Gastroesophageal sphincter (tissue), 4 donors: ENCODE measurements at regions not wholly inside any gene's neighbourhood (a gene's known extent, or its start where the extent isn't known, plus 50 kb on each side); places are given as distances from the start of the nearest gene placed in this dataset.
A peak's percentile ranks its signal among the peaks of the same experiment; 100 is the strongest.

Source experiments
- ATAC-seq: fragments of 150-250 bp; one replicate; pipeline ENCODE4 v1.9.1; 2016; ENCODE audit warnings: mild to moderate bottlenecking, moderate library complexity
- H3K27ac ChIP-seq, 4 donors: fragments of 200-600 bp; sonication (generic) in 3 of 4; 1 replicate in 3 of 4; 2 replicates in 1 of 4; pipeline ENCODE4 v1.5.1; 2016 to 2019
- H3K27me3 ChIP-seq: fragments of 200-600 bp; sonication (generic); one replicate; pipeline ENCODE4 v1.5.1; 2019
- H3K36me3 ChIP-seq, 2 donors: fragments of 200-600 bp; sonication (generic); one replicate each; pipeline ENCODE4 v1.5.1; 2019; ENCODE audit warnings: control low read depth in 1 of 2
- H3K4me1 ChIP-seq, 3 donors: fragments of 200-600 bp; sonication (generic); 1 replicate in 2 of 3; 2 replicates in 1 of 3; pipeline ENCODE4 v1.5.1; 2016 to 2019; ENCODE audit warnings: control low read depth in 2 of 3
- H3K4me3 ChIP-seq, 2 donors: fragments of 200-600 bp; sonication (generic); one replicate each; pipeline ENCODE4 v1.5.1; 2019; ENCODE audit warnings: mild to moderate bottlenecking in 1 of 2, moderate library complexity in 1 of 2
- H3K9me3 ChIP-seq, 3 donors: fragments of 200-600 bp; sonication (generic); one replicate each; pipeline ENCODE4 v1.5.1; 2017 to 2019; ENCODE audit warnings: control low read depth in 2 of 3
- EP300 ChIP-seq: sonication (generic); formaldehyde crosslinking; IDR thresholded peaks from one replicate; pipeline ENCODE4 v1.6.1; 2017; ENCODE audit warnings: antibody characterized with exemption, mild to moderate bottlenecking
- POLR2A ChIP-seq, 2 donors: fragments of 450-650 bp; IDR thresholded peaks; one replicate each; pipeline ENCODE4 v1.6.1; 2017; ENCODE audit warnings: antibody characterized with exemption in 2 of 2, mild to moderate bottlenecking in 2 of 2, moderate library complexity in 1 of 2
- POLR2AphosphoS5 ChIP-seq: sonication (generic); formaldehyde crosslinking; IDR thresholded peaks from one replicate; pipeline ENCODE4 v1.6.1; 2017; ENCODE audit warnings: antibody characterized with exemption
- WGBS, 2 donors: methylation state at CpG; one replicate each; pipeline ENCODE4 v1.1.5; 2018; ENCODE audit warnings: low coverage in 1 of 2; 5-methylcytosine and 5-hydroxymethylcytosine counted together
- TF ChIP-seq, protein P1 (sequence below), 4 experiments: fragments of 200-600 bp in 2 of 4; fragments of 450-650 bp in 2 of 4; sonication (generic) in 1 of 4; IDR thresholded peaks; one replicate each; pipeline ENCODE4 v1.5.1; 2017 to 2019; ENCODE audit warnings: antibody characterized with exemption in 4 of 4, mild to moderate bottlenecking in 2 of 4, moderate library complexity in 2 of 4

DNA sequence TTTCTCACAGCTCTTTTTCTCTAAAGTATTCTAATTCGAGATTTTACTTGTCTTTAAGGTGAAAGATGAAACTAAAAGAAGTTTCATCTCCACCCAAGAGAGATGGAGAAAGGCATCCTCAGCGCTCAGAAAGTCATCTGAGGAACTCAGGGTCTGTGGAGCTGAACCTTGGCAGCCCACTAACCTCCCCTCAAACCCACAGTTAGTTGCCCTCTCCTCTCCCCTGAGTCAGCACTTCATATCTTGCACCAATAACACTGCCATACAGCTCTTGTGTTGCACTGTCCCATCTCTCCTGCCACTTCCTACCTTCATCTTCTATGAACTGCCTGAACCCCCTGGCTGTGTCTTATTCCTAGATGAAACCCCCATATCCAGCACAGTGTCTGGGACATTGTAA lies 184.8 kb downstream of the RAB28 start:
- Histone ChIP-seq H3K27me3 (no peaks in the 10 kb centered on the region), H3K4me1 (peaks cover 0 to 10% (median 0%) of the 10 kb centered on the region in 3 donors), H3K9me3 (peaks cover 0 to 10% (median 0%) of the 10 kb centered on the region in 3 donors), H3K27ac (peak overlapping the region in 2 of 4 donors; percentile 67), H3K36me3 (no peaks in the 10 kb centered on the region), H3K4me3 (no peak overlapping the region)
- TF ChIP-seq EP300 (no peak), POLR2A (IDR thresholded peaks at IDR 0.05) (no peak), POLR2AphosphoS5 (no peak)
- TF ChIP-seq, protein P1, sequence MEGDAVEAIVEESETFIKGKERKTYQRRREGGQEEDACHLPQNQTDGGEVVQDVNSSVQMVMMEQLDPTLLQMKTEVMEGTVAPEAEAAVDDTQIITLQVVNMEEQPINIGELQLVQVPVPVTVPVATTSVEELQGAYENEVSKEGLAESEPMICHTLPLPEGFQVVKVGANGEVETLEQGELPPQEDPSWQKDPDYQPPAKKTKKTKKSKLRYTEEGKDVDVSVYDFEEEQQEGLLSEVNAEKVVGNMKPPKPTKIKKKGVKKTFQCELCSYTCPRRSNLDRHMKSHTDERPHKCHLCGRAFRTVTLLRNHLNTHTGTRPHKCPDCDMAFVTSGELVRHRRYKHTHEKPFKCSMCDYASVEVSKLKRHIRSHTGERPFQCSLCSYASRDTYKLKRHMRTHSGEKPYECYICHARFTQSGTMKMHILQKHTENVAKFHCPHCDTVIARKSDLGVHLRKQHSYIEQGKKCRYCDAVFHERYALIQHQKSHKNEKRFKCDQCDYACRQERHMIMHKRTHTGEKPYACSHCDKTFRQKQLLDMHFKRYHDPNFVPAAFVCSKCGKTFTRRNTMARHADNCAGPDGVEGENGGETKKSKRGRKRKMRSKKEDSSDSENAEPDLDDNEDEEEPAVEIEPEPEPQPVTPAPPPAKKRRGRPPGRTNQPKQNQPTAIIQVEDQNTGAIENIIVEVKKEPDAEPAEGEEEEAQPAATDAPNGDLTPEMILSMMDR (IDR thresholded peaks at IDR 0.05), result no peak
- 71 to 82% methylated on average over 2 of the region's 2 CpGs for WGBS, 2 donors
- no peak for ATAC-seq

DNA sequence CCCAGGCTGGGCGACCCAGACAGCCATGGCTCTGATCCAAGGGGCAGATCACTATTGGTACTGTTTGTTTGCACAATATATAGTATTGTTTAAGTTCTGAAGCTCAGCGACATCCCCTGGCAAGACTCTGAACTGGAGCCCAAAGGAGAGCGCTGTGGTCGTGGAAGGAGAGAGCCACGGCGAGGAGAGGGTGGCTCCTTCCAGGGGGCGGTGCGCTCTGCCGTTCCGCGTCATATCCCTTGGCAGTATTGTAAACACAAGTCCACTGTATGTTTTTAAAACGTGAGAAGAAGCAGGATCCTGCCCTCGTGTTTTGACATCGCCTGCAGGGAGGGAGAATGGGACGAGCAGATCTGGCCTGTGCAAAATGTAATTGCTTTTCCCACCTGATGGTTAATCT lies 185.5 kb downstream of the RAB28 start:
- TF ChIP-seq EP300 (no peak), POLR2A (IDR thresholded peaks at IDR 0.05) (no peak), POLR2AphosphoS5 (peak; percentile 11)
- TF ChIP-seq, protein P1 (IDR thresholded peaks at IDR 0.05), result peak in 1 of 4 experiments; percentile 21
- H3K27ac ChIP-seq, result peak overlapping the region in 3 of 4 donors; percentile 52 to 74 (median 67)
- peak; percentile 46 for ATAC-seq
- no peaks in the 10 kb centered on the region for H3K36me3 ChIP-seq
- peaks cover 0 to 10% (median 0%) of the 10 kb centered on the region in 3 donors for H3K9me3 ChIP-seq
- H3K4me3 ChIP-seq, result peak overlapping the region in 1 of 2 donors; percentile 36
- no peaks in the 10 kb centered on the region for H3K27me3 ChIP-seq
- peaks cover 0 to 10% (median 0%) of the 10 kb centered on the region in 3 donors for H3K4me1 ChIP-seq
- WGBS, 2 donors, result 80% methylated on average over 1 of the region's 15 CpGs; no CpG with 5 or more reads in 1 of the 2 donors

DNA sequence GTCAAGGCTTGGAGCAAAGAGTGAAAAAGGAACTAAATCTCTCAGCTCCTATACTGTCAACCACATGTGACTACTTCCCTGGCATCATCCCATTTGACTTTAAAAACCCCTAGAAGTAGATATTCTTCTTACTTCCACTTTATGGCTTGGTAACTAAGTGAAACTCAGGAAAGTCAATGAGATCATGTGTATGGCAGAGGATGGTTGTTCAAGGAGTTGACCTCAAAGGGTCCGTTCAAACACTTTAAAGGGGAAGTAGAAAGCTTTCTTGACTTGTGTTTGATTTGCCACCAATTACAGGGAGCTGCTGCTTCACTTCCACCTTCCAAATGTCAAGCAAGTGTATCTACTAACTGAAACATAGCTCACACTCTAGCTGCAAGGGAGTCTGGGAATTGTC lies 187.2 kb downstream of the RAB28 start:
- no peaks in the 10 kb centered on the region for H3K36me3 ChIP-seq
- no peak overlapping the region for H3K4me3 ChIP-seq
- peaks cover 0 to 10% (median 0%) of the 10 kb centered on the region in 3 donors for H3K4me1 ChIP-seq
- no peaks in the 10 kb centered on the region for H3K27me3 ChIP-seq
- peaks cover 0 to 10% (median 0%) of the 10 kb centered on the region in 3 donors for H3K9me3 ChIP-seq
- WGBS, 2 donors, result 70 to 90% methylated on average over 1 of the region's 1 CpG
- H3K27ac ChIP-seq, result no peak overlapping the region
- no peak for ATAC-seq
- TF ChIP-seq POLR2A (IDR thresholded peaks at IDR 0.05) (no peak), POLR2AphosphoS5 (no peak), EP300 (no peak)
- TF ChIP-seq, protein P1 (IDR thresholded peaks at IDR 0.05), result no peak

DNA sequence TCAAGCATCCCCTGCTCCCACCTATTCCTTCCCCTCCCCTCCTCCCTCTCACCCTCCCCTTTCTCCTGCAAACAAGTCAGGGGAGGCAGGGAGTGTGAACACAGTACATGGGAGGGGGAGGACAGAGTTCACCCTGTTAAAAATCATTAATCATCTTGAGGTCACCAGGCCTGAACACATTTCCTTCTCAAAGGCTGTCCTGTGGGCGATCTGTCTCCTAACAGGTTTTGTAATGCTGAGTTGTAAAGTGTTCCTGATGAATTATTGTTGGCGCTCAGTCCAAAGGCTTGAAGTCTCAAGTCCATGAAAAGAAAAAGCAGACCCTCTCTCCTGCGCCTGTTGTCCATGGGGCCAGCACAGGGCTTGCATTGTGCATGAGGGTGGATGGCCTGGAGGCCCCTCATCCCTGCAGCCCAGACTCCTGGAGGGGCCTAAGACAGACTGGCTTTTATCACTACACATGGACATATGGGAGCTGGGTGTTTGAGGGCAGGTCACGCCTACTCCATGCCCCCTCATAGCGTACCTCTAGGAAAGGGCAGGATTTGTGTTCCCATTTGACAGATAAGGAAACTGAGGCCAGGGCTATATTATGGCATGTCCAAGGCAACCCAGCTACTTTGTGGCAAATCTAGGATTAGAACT lies 189.1 kb downstream of the RAB28 start:
- WGBS, 2 donors, result 72 to 95% methylated on average over 2 of the region's 5 CpGs
- TF ChIP-seq POLR2A (IDR thresholded peaks at IDR 0.05) (no peak), EP300 (no peak), POLR2AphosphoS5 (no peak)
- Histone ChIP-seq H3K4me3 (no peak overlapping the region), H3K36me3 (no peaks in the 10 kb centered on the region), H3K9me3 (peaks cover 0 to 10% (median 0%) of the 10 kb centered on the region in 3 donors), H3K4me1 (peaks cover 0 to 10% (median 0%) of the 10 kb centered on the region in 3 donors), H3K27me3 (no peaks in the 10 kb centered on the region), H3K27ac (no peak overlapping the region)
- ATAC-seq, result no peak

DNA sequence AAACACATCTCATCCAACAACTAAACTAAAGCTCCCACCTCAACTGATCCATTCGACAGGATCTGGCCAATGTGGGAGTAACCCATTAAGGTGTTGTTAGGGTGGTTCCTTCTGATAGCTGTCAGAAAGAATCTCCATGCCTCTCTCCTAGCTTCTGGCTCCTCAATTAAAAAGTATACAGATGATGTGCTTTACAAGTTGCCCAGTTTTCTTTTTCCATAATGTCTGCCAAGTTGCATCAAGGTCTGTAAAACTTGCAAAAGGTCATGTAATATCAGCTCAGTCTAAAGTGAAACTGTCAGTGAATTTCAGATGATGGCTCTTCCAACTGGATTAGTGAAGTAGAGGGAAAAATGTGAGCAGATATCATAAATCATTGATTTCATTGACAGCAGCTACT lies 191.8 kb downstream of the RAB28 start:
- Histone ChIP-seq H3K27ac (no peak overlapping the region), H3K36me3 (no peaks in the 10 kb centered on the region), H3K4me3 (no peak overlapping the region), H3K27me3 (no peaks in the 10 kb centered on the region), H3K4me1 (peaks cover 0 to 10% (median 0%) of the 10 kb centered on the region in 3 donors), H3K9me3 (peaks cover 0 to 11% (median 0%) of the 10 kb centered on the region in 3 donors)
- no peak for ATAC-seq
- TF ChIP-seq, protein P1 (IDR thresholded peaks at IDR 0.05), result no peak
- TF ChIP-seq POLR2AphosphoS5 (no peak), POLR2A (IDR thresholded peaks at IDR 0.05) (no peak), EP300 (no peak)
- WGBS, 2 donors, result 33 to 47% methylated on average over 1 of the region's 1 CpG
